Body of pancreas (tissue), 4 donors: ENCODE measurements at regions not wholly inside any gene's neighbourhood (a gene's known extent, or its start where the extent isn't known, plus 50 kb on each side); places are given as distances from the start of the nearest gene placed in this dataset.

Experiments
- POLR2A ChIP-seq, 3 donors: fragments of 450-650 bp; IDR thresholded peaks; one replicate each; pipeline ENCODE4 v1.6.1; 2016; ENCODE audit warnings: antibody characterized with exemption in 3 of 3, mild to moderate bottlenecking in 2 of 3
- TF ChIP-seq, protein P1 (sequence below), 7 experiments: fragments of 450-650 bp in 4 of 7; fragments of 200-600 bp in 3 of 7; sonication (generic) in 3 of 7; IDR thresholded peaks; one replicate each; pipeline ENCODE4 v1.5.1; 2016 to 2019; ENCODE audit warnings: antibody characterized with exemption in 7 of 7

DNA sequence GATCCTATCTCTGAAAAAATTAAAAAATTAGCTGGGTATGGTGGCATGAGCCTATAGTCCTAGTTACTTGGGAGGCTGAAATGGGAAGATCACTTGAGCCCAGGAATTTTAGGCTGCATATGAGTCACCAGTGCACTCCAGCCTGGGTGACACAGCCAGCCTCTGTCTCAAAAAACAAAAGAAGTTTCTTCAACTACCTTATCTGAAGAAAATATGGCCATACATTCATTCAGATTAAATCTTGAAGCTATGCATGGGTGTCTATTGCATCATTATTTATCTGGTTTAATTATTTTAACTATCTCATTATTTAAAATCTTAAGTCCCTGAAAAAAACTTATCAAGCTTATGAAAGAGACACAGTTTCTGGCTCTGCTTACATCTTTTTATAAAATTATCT is 204.1 kb downstream of the SIM1 start:
- TF ChIP-seq, protein P1, sequence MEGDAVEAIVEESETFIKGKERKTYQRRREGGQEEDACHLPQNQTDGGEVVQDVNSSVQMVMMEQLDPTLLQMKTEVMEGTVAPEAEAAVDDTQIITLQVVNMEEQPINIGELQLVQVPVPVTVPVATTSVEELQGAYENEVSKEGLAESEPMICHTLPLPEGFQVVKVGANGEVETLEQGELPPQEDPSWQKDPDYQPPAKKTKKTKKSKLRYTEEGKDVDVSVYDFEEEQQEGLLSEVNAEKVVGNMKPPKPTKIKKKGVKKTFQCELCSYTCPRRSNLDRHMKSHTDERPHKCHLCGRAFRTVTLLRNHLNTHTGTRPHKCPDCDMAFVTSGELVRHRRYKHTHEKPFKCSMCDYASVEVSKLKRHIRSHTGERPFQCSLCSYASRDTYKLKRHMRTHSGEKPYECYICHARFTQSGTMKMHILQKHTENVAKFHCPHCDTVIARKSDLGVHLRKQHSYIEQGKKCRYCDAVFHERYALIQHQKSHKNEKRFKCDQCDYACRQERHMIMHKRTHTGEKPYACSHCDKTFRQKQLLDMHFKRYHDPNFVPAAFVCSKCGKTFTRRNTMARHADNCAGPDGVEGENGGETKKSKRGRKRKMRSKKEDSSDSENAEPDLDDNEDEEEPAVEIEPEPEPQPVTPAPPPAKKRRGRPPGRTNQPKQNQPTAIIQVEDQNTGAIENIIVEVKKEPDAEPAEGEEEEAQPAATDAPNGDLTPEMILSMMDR (IDR thresholded peaks at IDR 0.05), result no peak
- no peak for TF ChIP-seq POLR2A (IDR thresholded peaks at IDR 0.05)
